Gastrocnemius medialis (tissue), 4 donors: ENCODE measurements at regions not wholly inside any gene's neighbourhood (a gene's known extent, or its start where the extent isn't known, plus 50 kb on each side); places are given as distances from the start of the nearest gene placed in this dataset.

ENCODE experiments used
- POLR2A ChIP-seq, 2 donors: fragments of 450-650 bp; IDR thresholded peaks; one replicate each; pipeline ENCODE4 v1.6.1; 2017; ENCODE audit warnings: antibody characterized with exemption in 2 of 2, mild to moderate bottlenecking in 2 of 2, moderate library complexity in 2 of 2
- TF ChIP-seq, protein P1 (sequence below), 5 experiments: fragments of 450-650 bp in 3 of 5; fragments of 200-600 bp in 2 of 5; sonication (generic) in 2 of 5; IDR thresholded peaks in 4 of 5; conservative IDR thresholded peaks in 1 of 5; 1 replicate in 4 of 5; 2 replicates in 1 of 5; pipeline ENCODE4 v1.5.1; 2016 to 2019; ENCODE audit warnings: antibody characterized with exemption in 5 of 5, mild to moderate bottlenecking in 3 of 5, moderate library complexity in 3 of 5

DNA sequence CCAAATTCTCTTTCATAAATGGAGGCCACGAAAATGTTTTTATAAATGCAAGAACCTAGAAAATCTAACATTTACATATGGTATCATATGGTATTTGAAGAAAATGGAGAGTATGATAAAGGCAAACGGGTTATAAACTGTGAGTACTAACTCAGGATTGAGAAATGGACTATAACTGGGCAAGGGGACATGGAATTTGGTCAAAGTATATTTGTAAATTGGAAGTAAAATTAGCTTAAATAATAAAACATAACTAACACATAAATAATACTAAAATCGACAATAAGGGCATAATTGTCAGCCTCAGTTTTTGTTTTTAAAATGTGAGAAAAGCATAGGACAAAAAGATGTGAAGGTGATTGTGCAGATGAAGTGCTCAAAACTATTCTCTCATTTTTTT is 1516.3 kb upstream of the MIR17HG start:
- TF ChIP-seq, protein P1, sequence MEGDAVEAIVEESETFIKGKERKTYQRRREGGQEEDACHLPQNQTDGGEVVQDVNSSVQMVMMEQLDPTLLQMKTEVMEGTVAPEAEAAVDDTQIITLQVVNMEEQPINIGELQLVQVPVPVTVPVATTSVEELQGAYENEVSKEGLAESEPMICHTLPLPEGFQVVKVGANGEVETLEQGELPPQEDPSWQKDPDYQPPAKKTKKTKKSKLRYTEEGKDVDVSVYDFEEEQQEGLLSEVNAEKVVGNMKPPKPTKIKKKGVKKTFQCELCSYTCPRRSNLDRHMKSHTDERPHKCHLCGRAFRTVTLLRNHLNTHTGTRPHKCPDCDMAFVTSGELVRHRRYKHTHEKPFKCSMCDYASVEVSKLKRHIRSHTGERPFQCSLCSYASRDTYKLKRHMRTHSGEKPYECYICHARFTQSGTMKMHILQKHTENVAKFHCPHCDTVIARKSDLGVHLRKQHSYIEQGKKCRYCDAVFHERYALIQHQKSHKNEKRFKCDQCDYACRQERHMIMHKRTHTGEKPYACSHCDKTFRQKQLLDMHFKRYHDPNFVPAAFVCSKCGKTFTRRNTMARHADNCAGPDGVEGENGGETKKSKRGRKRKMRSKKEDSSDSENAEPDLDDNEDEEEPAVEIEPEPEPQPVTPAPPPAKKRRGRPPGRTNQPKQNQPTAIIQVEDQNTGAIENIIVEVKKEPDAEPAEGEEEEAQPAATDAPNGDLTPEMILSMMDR (IDR thresholded peaks at IDR 0.05 in 4 of 5, conservative IDR thresholded peaks at IDR 0.05 in 1 of 5) = no peak
- TF ChIP-seq POLR2A (IDR thresholded peaks at IDR 0.05) = no peak
